Astrocyte (in vitro differentiated cells and primary cell): ENCODE measurements at regions not wholly inside any gene's neighbourhood (a gene's known extent, or its start where the extent isn't known, plus 50 kb on each side); places are given as distances from the start of the nearest gene placed in this dataset.

Source experiments
- DNase-seq: peaks from one replicate; pipeline ENCODE4 v3.0.0-alpha.2; 2010; ENCODE audit warnings: low read depth
- FAIRE-seq: peaks from 2 replicates; lab custom pipeline; 2011; peaks lifted over from hg19 to GRCh38; lab: Jason Lieb, UNC
- H2AFZ ChIP-seq: 2 replicates; pipeline ENCODE4 v1.6.0; 2012; ENCODE audit warnings: low read depth, low read length, inconsistent platforms
- H3K27ac ChIP-seq: 2 replicates; pipeline ENCODE4 v1.5.1; 2011; ENCODE audit warnings: low read depth, low read length, inconsistent platforms
- H3K27me3 ChIP-seq: 2 replicates; pipeline ENCODE4 v1.6.0; 2011; ENCODE audit warnings: low read length, inconsistent platforms; ENCODE audit not compliant: insufficient read depth
- H3K36me3 ChIP-seq: 2 replicates; pipeline ENCODE4 v1.5.1; 2011; ENCODE audit warnings: low read length, inconsistent platforms; ENCODE audit not compliant: insufficient read depth
- H3K4me1 ChIP-seq: 2 replicates; pipeline ENCODE4 v1.5.1; 2011; ENCODE audit warnings: low read length, inconsistent platforms; ENCODE audit not compliant: insufficient read depth
- H3K4me2 ChIP-seq: 2 replicates; pipeline ENCODE4 v1.6.0; 2012; ENCODE audit warnings: low read length, inconsistent platforms
- H3K4me3 ChIP-seq: 2 replicates; pipeline ENCODE4 v1.5.1; 2011; ENCODE audit warnings: low read depth, mild to moderate bottlenecking, low read length, inconsistent platforms; ENCODE audit not compliant: insufficient read depth
- H3K79me2 ChIP-seq: 2 replicates; pipeline ENCODE4 v1.6.0; 2012; ENCODE audit warnings: mild to moderate bottlenecking, low read length, inconsistent platforms; ENCODE audit not compliant: insufficient read depth
- H3K9ac ChIP-seq: 2 replicates; pipeline ENCODE4 v1.6.0; 2012; ENCODE audit warnings: mild to moderate bottlenecking, low read length, inconsistent platforms
- H3K9me3 ChIP-seq: 2 replicates; pipeline ENCODE4 v1.5.1; 2012; ENCODE audit warnings: low read depth, mild to moderate bottlenecking, low read length, inconsistent platforms; ENCODE audit not compliant: insufficient read depth
- H4K20me1 ChIP-seq: 2 replicates; pipeline ENCODE4 v1.6.0; 2012; ENCODE audit warnings: low read length, inconsistent platforms; ENCODE audit not compliant: insufficient read depth
- H3K27ac Mint-ChIP-seq: one replicate; pipeline ENCODE4 v1.8.0; 2021; ENCODE audit warnings: mild to moderate bottlenecking, mixed read lengths; ENCODE audit not compliant: unreplicated experiment
- H3K27me3 Mint-ChIP-seq: one replicate; pipeline ENCODE4 v1.8.0; 2021; ENCODE audit warnings: low read depth, mixed read lengths; ENCODE audit not compliant: unreplicated experiment
- H3K36me3 Mint-ChIP-seq: one replicate; pipeline ENCODE4 v1.8.0; 2021; ENCODE audit warnings: low read depth, mixed read lengths; ENCODE audit not compliant: unreplicated experiment
- H3K4me1 Mint-ChIP-seq: one replicate; pipeline ENCODE4 v1.8.0; 2021; ENCODE audit warnings: low read depth, mixed read lengths; ENCODE audit not compliant: unreplicated experiment
- H3K4me3 Mint-ChIP-seq: one replicate; pipeline ENCODE4 v1.8.0; 2021; ENCODE audit warnings: mild to moderate bottlenecking, moderate library complexity, mixed read lengths; ENCODE audit not compliant: unreplicated experiment
- H3K9me3 Mint-ChIP-seq: one replicate; pipeline ENCODE4 v1.8.0; 2021; ENCODE audit warnings: mild to moderate bottlenecking, mixed read lengths; ENCODE audit not compliant: unreplicated experiment
- CTCF ChIP-seq: IDR thresholded peaks from 2 replicates; pipeline ENCODE4 v1.5.1; 2011; ENCODE audit warnings: low read depth, mild to moderate bottlenecking, inconsistent platforms, low read length, moderate library complexity; ENCODE audit not compliant: insufficient read depth
- EZH2 ChIP-seq: IDR thresholded peaks from 2 replicates; pipeline ENCODE4 v1.6.1; 2012; ENCODE audit warnings: mild to moderate bottlenecking, low read length, inconsistent platforms; ENCODE audit not compliant: insufficient read depth

- H3K27me3 ChIP-seq, result no peaks in the 10 kb centered on the region
- Mint-ChIP-seq H3K4me1 (peaks cover 26% of the 10 kb centered on the region), H3K4me3 (no peak overlapping the region), H3K27me3 (no peaks in the 10 kb centered on the region), H3K36me3 (no peaks in the 10 kb centered on the region), H3K9me3 (no peaks in the 10 kb centered on the region), H3K27ac (no peak overlapping the region)
- H3K36me3 ChIP-seq, result no peaks in the 10 kb centered on the region
- no peak overlapping the region for H3K4me2 ChIP-seq
- H3K9ac ChIP-seq, result no peak overlapping the region
- peaks cover 17% of the 10 kb centered on the region for H3K4me1 ChIP-seq
- H2AFZ ChIP-seq, result no peak overlapping the region
- FAIRE-seq (peak; percentile 9), DNase-seq (peak; percentile 46)
- no peaks in the 10 kb centered on the region for H3K9me3 ChIP-seq
- TF ChIP-seq EZH2 (no peak), CTCF (no peak)
- H3K27ac ChIP-seq, result no peak overlapping the region
- no peaks in the 10 kb centered on the region for H3K79me2 ChIP-seq
- H4K20me1 ChIP-seq, result no peaks in the 10 kb centered on the region
- no peak overlapping the region for H3K4me3 ChIP-seq
These were observed 61.2 kb upstream of the CCDC91 start for GRCh38 chr12:28129031-28129430.

GRCh38 chr12:28130234-28130624 lies 60.0 kb upstream of the CCDC91 start:
- H3K27me3 Mint-ChIP-seq, result no peaks in the 10 kb centered on the region
- Histone ChIP-seq H3K27ac (peak overlapping the region; percentile 92), H3K4me1 (peaks cover 17% of the 10 kb centered on the region), H4K20me1 (no peaks in the 10 kb centered on the region), H3K9me3 (no peaks in the 10 kb centered on the region), H3K36me3 (no peaks in the 10 kb centered on the region), H3K4me3 (no peak overlapping the region), H2AFZ (peak overlapping the region; percentile 7), H3K9ac (peak overlapping the region; percentile 49), H3K27me3 (no peaks in the 10 kb centered on the region), H3K4me2 (peak overlapping the region; percentile 37), H3K79me2 (no peaks in the 10 kb centered on the region)
- H3K4me3 Mint-ChIP-seq, result no peak overlapping the region
- H3K27ac Mint-ChIP-seq, result peak overlapping the region; percentile 97
- no peak for FAIRE-seq
- no peak for TF ChIP-seq CTCF
- TF ChIP-seq EZH2, result no peak
- no peaks in the 10 kb centered on the region for H3K36me3 Mint-ChIP-seq
- H3K4me1 Mint-ChIP-seq, result peaks cover 26% of the 10 kb centered on the region
- H3K9me3 Mint-ChIP-seq, result no peaks in the 10 kb centered on the region
- DNase-seq, result no peak

- Histone ChIP-seq H3K79me2 (no peaks in the 10 kb centered on the region), H3K4me2 (peak overlapping the region; percentile 53), H3K36me3 (no peaks in the 10 kb centered on the region), H3K27me3 (no peaks in the 10 kb centered on the region), H3K9ac (peak overlapping the region; percentile 70), H3K9me3 (no peaks in the 10 kb centered on the region), H3K27ac (peak overlapping the region; percentile 92), H4K20me1 (no peaks in the 10 kb centered on the region), H2AFZ (peak overlapping the region; percentile 31), H3K4me3 (no peak overlapping the region), H3K4me1 (peaks cover 17% of the 10 kb centered on the region)
- FAIRE-seq (peak; percentile 97), DNase-seq (peak; percentile 100)
- TF ChIP-seq EZH2 (no peak), CTCF (no peak)
- H3K9me3 Mint-ChIP-seq, result no peaks in the 10 kb centered on the region
- no peaks in the 10 kb centered on the region for H3K27me3 Mint-ChIP-seq
- H3K4me3 Mint-ChIP-seq, result peak overlapping the region; percentile 9
- peaks cover 26% of the 10 kb centered on the region for H3K4me1 Mint-ChIP-seq
- no peaks in the 10 kb centered on the region for H3K36me3 Mint-ChIP-seq
- H3K27ac Mint-ChIP-seq, result peak overlapping the region; percentile 97
These were observed 59.3 kb upstream of the CCDC91 start for GRCh38 chr12:28130625-28131598.
